ENCODE measurements at regions not wholly inside any gene's neighbourhood (a gene's known extent, or its start where the extent isn't known, plus 50 kb on each side); places are given as distances from the start of the nearest gene placed in this dataset.
"Not testable (repeated sequence)": the region's sequence is repeated elsewhere in the genome, so short reads cannot be mapped to it uniquely, and the experiment has no call there.

- TF ChIP-seq CTCF, POLR2A (IDR thresholded peaks at IDR 0.05): not testable (repeated sequence)
Measured at GRCh38 chr17:15856745-15857144, 88.2 kb upstream of the ADORA2B start.

Data from lower leg skin (tissue), 3 donors.